Calu3 (cell line): ENCODE measurements at regions not wholly inside any gene's neighbourhood (a gene's known extent, or its start where the extent isn't known, plus 50 kb on each side); places are given as distances from the start of the nearest gene placed in this dataset.

ENCODE experiments used
- BruUV-seq: library from RNA; stranded (reverse); fragments of 400-500 nt; replicated peaks from 2 replicates; lab custom pipeline; 2021; lab: Mats Ljungman, UMichigan
- CTCF ChIA-PET: fragments of 300-600 bp; sonication (Branson Sonifier 250); formaldehyde crosslinking; loops from one replicate; lab custom pipeline; 2022; ENCODE audit warnings: antibody characterized with exemption; lab: Charles Lee
- DNase-seq: peaks from one replicate; pipeline ENCODE4 v3.0.0; 2022
- H3K27ac Mint-ChIP-seq: one replicate; pipeline ENCODE4 v1.8.0; 2022; ENCODE audit warnings: mixed read lengths; ENCODE audit not compliant: unreplicated experiment
- H3K27me3 Mint-ChIP-seq: one replicate; pipeline ENCODE4 v1.8.0; 2022; ENCODE audit warnings: mixed read lengths; ENCODE audit not compliant: unreplicated experiment
- H3K36me3 Mint-ChIP-seq: one replicate; pipeline ENCODE4 v1.8.0; 2022; ENCODE audit warnings: mild to moderate bottlenecking, moderate library complexity, mixed read lengths; ENCODE audit not compliant: insufficient read depth, unreplicated experiment
- H3K4me1 Mint-ChIP-seq: one replicate; pipeline ENCODE4 v1.8.0; 2022; ENCODE audit warnings: mild to moderate bottlenecking, low read depth, mixed read lengths; ENCODE audit not compliant: unreplicated experiment
- H3K4me3 Mint-ChIP-seq: one replicate; pipeline ENCODE4 v1.8.0; 2022; ENCODE audit warnings: mild to moderate bottlenecking, low read depth, moderate library complexity, mixed read lengths; ENCODE audit not compliant: unreplicated experiment
- H3K9me3 Mint-ChIP-seq: one replicate; pipeline ENCODE4 v1.8.0; 2022; ENCODE audit warnings: low read depth, mixed read lengths; ENCODE audit not compliant: unreplicated experiment
- intact Hi-C: fragments of 100-400 bp; cut with micrococcal nuclease; formaldehyde crosslinking; loops from one replicate; pipeline ENCODE4 v1.10.0; 2022; ENCODE audit not compliant: unreplicated experiment
- TF ChIP-seq, protein P1 (sequence below): fragments of 200-600 bp; IDR thresholded peaks from one replicate; pipeline ENCODE4 v1.8.0; 2022; ENCODE audit warnings: antibody characterized with exemption; ENCODE audit not compliant: unreplicated experiment

GRCh38 chr11:87954476-87954875, 220.8 kb downstream of the RAB38 start:
- no peak overlapping the region for H3K27ac Mint-ChIP-seq
- no peaks in the 10 kb centered on the region for H3K27me3 Mint-ChIP-seq

GRCh38 chr11:87942786-87943185, 232.5 kb downstream of the RAB38 start:
- H3K9me3 Mint-ChIP-seq = no peaks in the 10 kb centered on the region
- H3K36me3 Mint-ChIP-seq = no peaks in the 10 kb centered on the region
- no peak for DNase-seq
- no peaks in the 10 kb centered on the region for H3K27me3 Mint-ChIP-seq
- BruUV-seq = no TSS peak
- no peak overlapping the region for H3K4me3 Mint-ChIP-seq
- H3K4me1 Mint-ChIP-seq = no peaks in the 10 kb centered on the region
- CTCF ChIA-PET = no interaction called here
- TF ChIP-seq, protein P1, sequence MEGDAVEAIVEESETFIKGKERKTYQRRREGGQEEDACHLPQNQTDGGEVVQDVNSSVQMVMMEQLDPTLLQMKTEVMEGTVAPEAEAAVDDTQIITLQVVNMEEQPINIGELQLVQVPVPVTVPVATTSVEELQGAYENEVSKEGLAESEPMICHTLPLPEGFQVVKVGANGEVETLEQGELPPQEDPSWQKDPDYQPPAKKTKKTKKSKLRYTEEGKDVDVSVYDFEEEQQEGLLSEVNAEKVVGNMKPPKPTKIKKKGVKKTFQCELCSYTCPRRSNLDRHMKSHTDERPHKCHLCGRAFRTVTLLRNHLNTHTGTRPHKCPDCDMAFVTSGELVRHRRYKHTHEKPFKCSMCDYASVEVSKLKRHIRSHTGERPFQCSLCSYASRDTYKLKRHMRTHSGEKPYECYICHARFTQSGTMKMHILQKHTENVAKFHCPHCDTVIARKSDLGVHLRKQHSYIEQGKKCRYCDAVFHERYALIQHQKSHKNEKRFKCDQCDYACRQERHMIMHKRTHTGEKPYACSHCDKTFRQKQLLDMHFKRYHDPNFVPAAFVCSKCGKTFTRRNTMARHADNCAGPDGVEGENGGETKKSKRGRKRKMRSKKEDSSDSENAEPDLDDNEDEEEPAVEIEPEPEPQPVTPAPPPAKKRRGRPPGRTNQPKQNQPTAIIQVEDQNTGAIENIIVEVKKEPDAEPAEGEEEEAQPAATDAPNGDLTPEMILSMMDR = no peak
- H3K27ac Mint-ChIP-seq = no peak overlapping the region
- intact Hi-C loops = no loop called here

More at GRCh38 chr11:87954476-87954875, 220.8 kb downstream of the RAB38 start:
- Mint-ChIP-seq H3K4me3 (no peak overlapping the region), H3K9me3 (no peaks in the 10 kb centered on the region), H3K36me3 (no peaks in the 10 kb centered on the region), H3K4me1 (no peaks in the 10 kb centered on the region)
- TF ChIP-seq, protein P1 = no peak
- intact Hi-C loops = no loop called here
- CTCF ChIA-PET = no interaction called here
- DNase-seq = no peak
- no TSS peak for BruUV-seq

- intact Hi-C loops = no loop called here
- Mint-ChIP-seq H3K36me3 (no peaks in the 10 kb centered on the region), H3K4me3 (no peak overlapping the region), H3K27me3 (no peaks in the 10 kb centered on the region), H3K9me3 (no peaks in the 10 kb centered on the region), H3K4me1 (no peaks in the 10 kb centered on the region), H3K27ac (no peak overlapping the region)
- DNase-seq = no peak
- no TSS peak for BruUV-seq
- CTCF ChIA-PET = no interaction called here
- TF ChIP-seq, protein P1 = no peak
Measured at GRCh38 chr11:87934182-87934581, 241.1 kb downstream of the RAB38 start.

DNA sequence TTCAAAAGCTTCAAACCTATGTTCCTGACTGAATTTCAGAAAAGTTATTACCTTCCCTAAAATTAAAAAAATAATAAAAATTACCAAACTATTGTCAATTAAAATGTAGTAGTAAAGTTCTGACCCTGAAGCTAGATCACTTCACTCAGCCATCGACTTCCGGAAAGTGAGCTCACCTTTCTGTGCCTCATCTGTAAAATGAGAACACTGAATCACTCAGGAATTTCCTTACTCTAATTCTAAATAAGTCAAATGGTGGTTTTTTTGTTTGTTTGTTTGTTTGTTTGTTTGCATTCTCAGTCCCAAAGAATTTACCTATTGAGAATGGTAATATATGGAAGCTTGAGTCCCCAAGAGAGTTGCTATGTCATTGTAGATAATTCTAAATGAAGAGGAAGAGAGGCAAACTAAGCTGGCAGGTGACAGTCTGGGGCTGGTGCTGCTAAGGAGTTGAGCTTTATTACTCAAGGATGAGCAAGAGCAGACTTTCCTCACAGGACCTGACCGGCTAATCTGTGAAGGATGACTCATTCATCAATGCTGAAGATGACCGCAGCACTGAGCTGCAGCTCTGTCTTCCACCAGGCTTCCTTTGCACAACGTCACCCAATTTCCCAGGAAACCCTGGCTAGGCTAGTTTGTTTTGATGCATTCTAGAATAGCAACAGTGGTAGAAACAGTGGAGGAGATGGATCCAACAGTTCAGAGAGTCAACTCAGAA, 248.8 kb downstream of the RAB38 start:
- Mint-ChIP-seq H3K27ac (no peak overlapping the region), H3K36me3 (no peaks in the 10 kb centered on the region), H3K4me1 (no peaks in the 10 kb centered on the region), H3K27me3 (no peaks in the 10 kb centered on the region), H3K4me3 (no peak overlapping the region), H3K9me3 (no peaks in the 10 kb centered on the region)
- BruUV-seq = no TSS peak
- CTCF ChIA-PET = interaction anchor here (0.5 kb wide), 1 partner anchor 40 kb away, joined by 3 read pairs; no protein-coding TSS in a partner anchor
- intact Hi-C loops = no loop called here
- no peak for DNase-seq
- TF ChIP-seq, protein P1 = no peak
